Muscle of back (tissue), 3 donors: ENCODE measurements at regions not wholly inside any gene's neighbourhood (a gene's known extent, or its start where the extent isn't known, plus 50 kb on each side); places are given as distances from the start of the nearest gene placed in this dataset.

Experiments used
- DNase-seq, 3 donors: peaks; one replicate each; pipeline versions ENCODE4 v3.0.0 to v3.0.0-alpha.2; 2013

- DNase-seq = peak in 2 of 3 donors; percentile 31 to 36
Measured at GRCh38 chrX:39848900-39849299, 248.9 kb downstream of the BCOR start.

DNA sequence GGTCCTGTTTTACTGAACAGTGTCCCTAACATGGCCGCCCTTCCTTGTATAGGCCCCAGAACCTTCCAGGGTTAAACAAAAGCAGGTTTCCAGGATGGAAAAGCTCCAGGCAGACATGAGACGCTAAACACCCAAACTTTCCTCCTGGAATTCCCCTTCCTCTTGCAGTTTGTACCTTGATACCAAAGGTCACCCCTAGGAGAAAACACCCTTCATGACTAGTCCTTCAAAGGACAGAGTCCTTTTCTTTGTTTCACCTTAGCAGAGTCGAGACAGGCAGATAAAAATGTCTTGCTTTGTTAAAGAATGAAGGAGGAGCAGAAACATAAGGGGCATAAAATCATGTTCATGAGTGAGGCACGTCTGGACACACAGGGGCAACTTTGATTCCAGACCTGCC is 247.5 kb downstream of the BCOR start:
- DNase-seq = no peak

- peak in 2 of 3 donors; percentile 53 to 71 for DNase-seq
Measured at GRCh38 chrX:39850630-39851152, 247.1 kb downstream of the BCOR start.

- no peak for DNase-seq
Measured at GRCh38 chrX:39851745-39852455, 245.9 kb downstream of the BCOR start.

GRCh38 chrX:39852491-39852890 is 245.3 kb downstream of the BCOR start:
- DNase-seq = no peak

GRCh38 chrX:39853417-39854030 is 244.2 kb downstream of the BCOR start:
- peak in 1 of 3 donors; percentile 57 for DNase-seq

- no peak for DNase-seq
Measured at GRCh38 chrX:39854772-39855747, 242.7 kb downstream of the BCOR start.

- peak in 1 of 3 donors; percentile 39 for DNase-seq
Measured at GRCh38 chrX:39855748-39856129, 242.0 kb downstream of the BCOR start.

GRCh38 chrX:39856472-39857121 is 241.2 kb downstream of the BCOR start:
- DNase-seq = no peak

- DNase-seq = no peak
Measured at GRCh38 chrX:39857780-39858179, 240.0 kb downstream of the BCOR start.

GRCh38 chrX:39859991-39860861 is 237.5 kb downstream of the BCOR start:
- peak in 2 of 3 donors; percentile 54 to 73 for DNase-seq

GRCh38 chrX:39862963-39863362 is 234.8 kb downstream of the BCOR start:
- no peak for DNase-seq

DNA sequence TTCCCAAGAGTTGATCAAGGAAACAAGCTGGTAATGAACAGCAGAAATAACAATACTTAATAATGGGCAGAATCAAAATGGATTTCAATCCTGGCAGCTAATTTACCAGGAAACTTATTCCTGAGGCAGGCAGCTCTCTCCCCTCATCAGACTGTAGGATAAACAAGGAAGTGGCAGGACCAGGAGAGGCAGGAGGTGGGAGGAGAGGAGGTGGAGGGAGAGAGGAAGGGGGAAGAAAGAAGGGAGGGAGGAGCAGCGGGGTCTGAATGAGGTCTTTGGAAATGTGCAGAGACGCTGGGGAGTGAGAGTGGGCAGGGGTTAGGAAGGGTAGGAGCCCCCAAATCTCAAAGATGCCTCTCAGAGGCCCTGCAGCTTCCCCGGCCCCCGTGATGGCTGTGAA is 231.5 kb downstream of the BCOR start:
- DNase-seq = no peak

DNA sequence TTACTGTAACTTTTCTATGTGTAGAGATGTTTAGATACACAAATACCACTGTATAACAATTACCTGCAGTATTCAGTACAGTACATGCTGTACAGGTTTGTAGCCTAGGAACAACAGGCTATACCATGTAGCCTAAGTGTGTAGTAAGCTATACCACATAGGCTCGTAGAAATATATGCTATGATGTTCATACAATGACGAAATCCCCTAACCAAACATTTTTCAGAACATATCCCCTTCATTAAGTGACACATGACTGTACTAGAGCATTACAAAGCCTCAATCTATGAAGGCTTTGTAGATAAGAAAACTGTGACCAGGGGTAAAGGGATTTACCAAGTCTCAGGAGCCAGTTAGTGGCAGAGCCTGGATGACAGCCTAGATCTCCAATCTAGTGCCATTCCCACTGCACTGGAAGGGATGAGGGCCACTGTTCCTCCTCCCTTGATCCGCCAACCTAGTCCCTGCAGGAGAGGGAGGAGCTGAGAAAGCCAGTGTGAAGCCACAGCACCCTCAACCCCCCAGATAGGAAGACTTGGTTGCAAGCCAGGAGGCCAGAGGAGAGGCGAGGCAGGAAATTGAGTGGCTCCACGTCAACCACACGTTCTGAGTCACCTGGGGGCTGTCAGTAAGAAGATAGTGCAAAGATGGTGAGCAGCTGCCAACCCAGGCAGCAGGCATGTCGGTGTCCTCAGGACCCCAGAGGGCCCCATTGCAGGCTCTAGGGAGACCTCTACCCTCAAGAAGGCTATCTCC is 227.7 kb downstream of the BCOR start:
- DNase-seq = peak in 1 of 3 donors; percentile 48

DNA sequence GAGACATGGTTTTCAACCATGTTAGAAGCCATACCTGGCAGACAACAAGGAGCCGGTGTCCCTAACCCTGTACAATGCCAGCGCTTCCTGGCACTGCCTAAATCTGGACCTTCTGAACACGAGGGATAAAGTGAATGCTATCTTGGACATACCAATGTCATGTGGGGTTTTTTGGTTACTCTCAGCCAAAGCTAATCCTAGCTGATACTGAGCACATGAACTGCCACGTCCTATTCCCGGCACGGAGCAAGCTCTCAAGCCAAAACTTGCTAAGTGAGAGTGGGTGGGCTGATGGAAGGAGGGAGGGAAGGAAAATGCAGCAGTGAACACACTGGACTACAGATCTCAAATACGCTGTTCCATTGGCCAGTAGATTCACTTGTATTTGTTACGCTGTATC is 226.1 kb downstream of the BCOR start:
- DNase-seq = no peak

DNA sequence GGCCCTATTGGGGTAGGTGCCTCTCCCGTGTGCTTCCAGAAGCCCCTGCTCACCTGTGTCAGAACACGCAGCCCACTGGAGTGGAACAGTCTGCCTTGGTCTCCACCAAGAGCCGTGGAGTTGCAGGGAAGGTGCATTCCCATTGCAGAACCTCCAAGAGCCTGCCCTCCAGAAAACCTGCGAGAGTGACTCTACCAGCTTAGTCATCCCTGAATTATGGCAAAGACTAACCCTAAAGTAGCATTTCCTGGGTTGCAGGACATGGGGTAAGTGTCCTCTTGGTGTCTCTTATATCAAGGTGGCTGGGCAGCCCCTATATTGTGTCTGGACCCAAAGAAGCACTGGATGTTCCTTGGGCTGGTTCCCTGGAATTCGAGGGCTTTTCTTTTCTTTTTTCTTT is 224.6 kb downstream of the BCOR start:
- DNase-seq = no peak

DNA sequence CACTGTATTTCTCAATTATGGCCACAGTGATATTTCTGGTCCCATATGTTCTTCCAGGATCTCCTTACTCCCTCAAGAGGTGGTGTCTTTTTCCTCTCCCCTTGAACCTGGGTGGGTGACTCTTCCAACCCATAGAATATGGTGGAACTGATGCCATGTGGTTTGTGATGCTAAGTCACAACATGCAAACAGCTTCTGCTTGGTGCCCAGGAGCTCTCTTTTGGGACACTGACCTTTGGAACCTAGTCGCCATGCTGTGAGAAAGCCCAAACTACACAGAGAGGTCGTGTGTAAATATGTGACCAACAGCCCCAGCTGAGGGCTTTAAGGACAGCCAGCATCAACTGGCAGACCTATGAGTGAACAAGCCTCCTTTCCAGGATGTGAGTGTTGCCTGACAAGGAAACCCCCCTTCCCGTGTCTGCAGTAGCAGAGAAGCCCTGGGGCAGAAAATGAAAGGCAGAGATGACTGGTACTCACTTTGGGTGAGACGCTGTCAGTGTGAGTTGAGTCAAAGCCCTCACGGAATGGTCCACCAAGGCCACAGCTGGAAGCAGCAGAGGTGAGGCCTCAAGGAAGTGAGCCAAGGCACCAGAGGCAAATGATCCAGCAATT is 223.4 kb downstream of the BCOR start:
- no peak for DNase-seq

DNA sequence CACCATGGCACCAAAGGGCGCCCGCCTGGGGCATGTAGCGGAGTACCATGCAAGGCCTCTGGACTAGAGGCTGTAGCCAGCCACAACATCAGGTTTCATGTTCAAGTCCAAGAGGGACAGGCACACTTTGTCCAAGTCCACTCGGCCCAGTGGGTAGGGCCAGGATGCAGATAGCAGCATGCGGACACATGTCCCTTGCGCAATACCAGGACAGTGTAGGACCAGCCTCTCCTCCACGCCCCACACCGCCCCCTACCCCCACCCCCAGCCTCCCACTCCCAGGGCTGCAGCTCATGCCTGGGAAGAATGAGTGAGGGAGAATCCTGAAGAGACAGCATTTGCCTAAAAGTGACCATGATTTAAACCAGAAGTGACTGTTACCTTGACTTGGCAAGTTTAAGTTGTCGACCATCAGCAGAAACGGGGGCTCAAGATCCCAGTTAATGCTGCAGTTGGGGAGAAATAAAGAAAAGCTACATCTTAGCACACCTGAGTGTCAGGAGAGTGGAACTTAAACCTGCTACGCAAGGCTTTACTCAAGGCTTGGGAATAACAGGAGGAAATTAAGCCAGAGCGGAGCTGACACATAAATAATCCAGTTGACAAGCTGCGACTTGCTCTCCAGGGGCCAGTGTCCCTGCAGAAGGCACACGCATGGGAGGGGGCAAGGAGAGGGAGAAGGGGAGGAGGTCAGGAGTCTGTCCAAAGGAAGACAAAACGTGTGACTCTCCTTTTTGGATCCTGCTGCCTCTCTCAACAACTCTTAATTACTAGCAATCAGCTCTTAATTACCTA is 221.7 kb downstream of the BCOR start:
- no peak for DNase-seq

GRCh38 chrX:39877905-39878304 is 219.9 kb downstream of the BCOR start:
- DNase-seq = peak in 1 of 3 donors; percentile 69
